Femur (tissue), 1 donor: ENCODE measurements at regions not wholly inside any gene's neighbourhood (a gene's known extent, or its start where the extent isn't known, plus 50 kb on each side); places are given as distances from the start of the nearest gene placed in this dataset.

Experiments used
- DNase-seq: peaks from one replicate; pipeline ENCODE4 v3.0.0-alpha.2; 2017

- no peak for DNase-seq
These were observed 61.3 kb upstream of the MYT1L start for GRCh38 chr2:2392332-2392731.

- DNase-seq, result no peak
These were observed 58.1 kb upstream of the MYT1L start for GRCh38 chr2:2389215-2389614.
